GM21529 (cell line): ENCODE measurements at regions not wholly inside any gene's neighbourhood (a gene's known extent, or its start where the extent isn't known, plus 50 kb on each side); places are given as distances from the start of the nearest gene placed in this dataset.

Experiments
- ATAC-seq: cut with Tn5 transposase; IDR thresholded peaks from one replicate; pipeline ENCODE4 v1.9.1; 2021; ENCODE audit not compliant: unreplicated experiment

DNA sequence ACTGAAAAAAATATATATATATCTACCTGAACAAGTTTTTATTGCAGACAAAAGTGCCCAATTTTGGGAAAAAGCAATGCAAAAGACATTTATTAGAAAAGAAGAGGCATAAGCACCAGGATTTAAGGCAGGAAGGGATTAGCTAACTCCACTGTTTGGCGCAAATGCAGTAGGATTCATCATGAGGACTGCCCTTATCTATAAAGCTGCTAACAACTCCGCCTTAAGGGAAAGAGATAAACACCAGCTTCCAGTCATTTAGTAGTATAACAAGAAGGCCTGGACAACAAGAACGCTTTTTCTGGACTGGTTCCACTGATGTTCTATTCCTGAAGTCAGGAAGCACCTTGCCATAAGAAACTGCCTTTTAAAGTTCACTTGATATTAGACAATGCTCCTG, 52.9 kb upstream of the FSHR start:
- no peak for ATAC-seq
